ENCODE measurements at regions not wholly inside any gene's neighbourhood (a gene's known extent, or its start where the extent isn't known, plus 50 kb on each side); places are given as distances from the start of the nearest gene placed in this dataset.

DNA sequence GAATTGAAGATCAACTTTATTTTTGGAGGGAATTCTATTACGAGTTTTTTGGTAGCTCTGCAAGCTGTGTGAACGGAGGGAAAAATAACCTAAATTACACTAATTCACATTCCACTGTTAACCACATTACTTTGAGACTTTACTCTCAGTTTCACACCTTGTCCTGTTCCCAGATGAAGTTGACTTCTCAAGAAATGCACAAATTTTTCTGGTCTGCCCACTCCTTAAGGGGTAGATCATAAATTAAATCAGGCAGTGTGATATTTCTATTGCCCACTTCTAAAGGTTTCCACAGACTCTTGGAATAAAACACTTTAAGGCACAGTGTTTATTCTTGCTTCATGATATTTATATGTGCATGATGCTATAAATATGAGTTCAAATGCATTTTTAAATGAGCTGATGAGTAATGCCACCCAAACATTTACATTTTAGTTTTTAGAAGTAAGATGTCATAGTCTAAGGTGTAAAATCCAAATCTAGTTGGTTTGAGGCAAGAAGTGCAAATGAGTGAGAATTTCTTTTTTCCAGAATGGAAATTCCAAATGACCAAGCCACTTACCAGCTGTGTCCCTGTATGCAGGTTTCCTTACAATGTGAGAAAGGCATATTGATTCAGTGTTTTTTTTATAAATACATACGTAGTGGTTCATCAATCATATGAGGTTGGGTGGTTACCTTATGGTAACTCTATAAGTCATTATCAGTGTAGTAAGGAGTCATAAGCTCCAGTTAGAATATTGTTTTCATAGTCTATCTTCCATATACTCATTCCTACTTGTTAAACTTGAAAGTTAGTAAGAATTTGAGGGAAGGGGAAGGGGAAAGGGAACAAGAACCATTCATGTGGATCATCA is 437.7 kb upstream of the MEF2C start:
- TF ChIP-seq, protein P1, sequence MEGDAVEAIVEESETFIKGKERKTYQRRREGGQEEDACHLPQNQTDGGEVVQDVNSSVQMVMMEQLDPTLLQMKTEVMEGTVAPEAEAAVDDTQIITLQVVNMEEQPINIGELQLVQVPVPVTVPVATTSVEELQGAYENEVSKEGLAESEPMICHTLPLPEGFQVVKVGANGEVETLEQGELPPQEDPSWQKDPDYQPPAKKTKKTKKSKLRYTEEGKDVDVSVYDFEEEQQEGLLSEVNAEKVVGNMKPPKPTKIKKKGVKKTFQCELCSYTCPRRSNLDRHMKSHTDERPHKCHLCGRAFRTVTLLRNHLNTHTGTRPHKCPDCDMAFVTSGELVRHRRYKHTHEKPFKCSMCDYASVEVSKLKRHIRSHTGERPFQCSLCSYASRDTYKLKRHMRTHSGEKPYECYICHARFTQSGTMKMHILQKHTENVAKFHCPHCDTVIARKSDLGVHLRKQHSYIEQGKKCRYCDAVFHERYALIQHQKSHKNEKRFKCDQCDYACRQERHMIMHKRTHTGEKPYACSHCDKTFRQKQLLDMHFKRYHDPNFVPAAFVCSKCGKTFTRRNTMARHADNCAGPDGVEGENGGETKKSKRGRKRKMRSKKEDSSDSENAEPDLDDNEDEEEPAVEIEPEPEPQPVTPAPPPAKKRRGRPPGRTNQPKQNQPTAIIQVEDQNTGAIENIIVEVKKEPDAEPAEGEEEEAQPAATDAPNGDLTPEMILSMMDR (IDR thresholded peaks at IDR 0.05): no peak
- TF ChIP-seq POLR2A (IDR thresholded peaks at IDR 0.05): no peak
